B cell (primary cell): ENCODE measurements at regions not wholly inside any gene's neighbourhood (a gene's known extent, or its start where the extent isn't known, plus 50 kb on each side); places are given as distances from the start of the nearest gene placed in this dataset.
A peak's percentile ranks its signal among the peaks of the same experiment; 100 is the strongest.

Experiments
- ATAC-seq: fragments of 200-7000 bp; cut with Tn5 transposase; one replicate; pipeline ENCODE4 v1.10.0; 2021; ENCODE audit warnings: low read depth, mild to moderate bottlenecking, moderate number of reproducible peaks, moderate library complexity
- CTCF ChIA-PET: fragments of 350-600 bp; sonication (Branson Sonifier 250); formaldehyde crosslinking; loops from one replicate; lab custom pipeline; 2021; ENCODE audit warnings: antibody characterized with exemption, inconsistent platforms; lab: Charles Lee
- POLR2A ChIA-PET: fragments of 350-600 bp; sonication (Branson Sonifier 250); formaldehyde crosslinking; loops from one replicate; lab custom pipeline; 2021; ENCODE audit warnings: antibody characterized with exemption; lab: Charles Lee
- DNase-seq: peaks from one replicate; pipeline ENCODE4 v3.0.0; 2013
- H2AFZ ChIP-seq: 2 replicates; pipeline ENCODE4 v1.6.1; 2012; ENCODE audit warnings: mild to moderate bottlenecking, low read depth, low read length; ENCODE audit not compliant: insufficient read depth, poor library complexity, severe bottlenecking
- H3K27ac ChIP-seq, 2 donors: 1 replicate in 1 of 2; 2 replicates in 1 of 2; pipeline ENCODE4 v1.5.1; 2012 to 2013; ENCODE audit warnings: low read length in 2 of 2, mild to moderate bottlenecking in 2 of 2, moderate library complexity in 1 of 2
- H3K27me3 ChIP-seq, 4 experiments: fragments of 200-600 bp in 1 of 4; sonication (generic) in 1 of 4; replicated peaks in 1 of 4; 1 replicate in 2 of 4; 2 replicates in 2 of 4; pipeline versions ENCODE4 v1.6.1 to v1.7.0; 2013 to 2016; ENCODE audit warnings: low read length in 3 of 4, mild to moderate bottlenecking in 2 of 4, mixed read lengths in 1 of 4, moderate library complexity in 1 of 4; ENCODE audit not compliant: insufficient read depth in 4 of 4, control insufficient read depth in 3 of 4; ENCODE audit errors: control extremely low read depth in 1 of 4
- H3K36me3 ChIP-seq, 2 experiments: replicated peaks in 1 of 2; 1 replicate in 1 of 2; 2 replicates in 1 of 2; pipeline versions ENCODE4 v1.6.1 to v1.7.1; 2013; ENCODE audit warnings: low read length in 1 of 2; ENCODE audit not compliant: insufficient read depth in 2 of 2, control insufficient read depth in 1 of 2; ENCODE audit errors: control extremely low read depth in 1 of 2, extremely low read depth in 1 of 2
- H3K4me1 ChIP-seq, 2 donors: fragments of 200-600 bp in 1 of 2; sonication (generic) in 1 of 2; 1 replicate in 1 of 2; 2 replicates in 1 of 2; pipeline versions ENCODE4 v1.5.1 to v1.6.1; 2013 to 2017; ENCODE audit warnings: low read length in 2 of 2; ENCODE audit not compliant: control insufficient read depth in 2 of 2, insufficient read depth in 2 of 2
- H3K4me2 ChIP-seq: replicated peaks from 2 replicates; pipeline ENCODE3; 2012; ENCODE audit warnings: mild to moderate bottlenecking, low read depth, low read length; ENCODE audit not compliant: poor library complexity, severe bottlenecking
- H3K4me3 ChIP-seq, 5 experiments: fragments of 200-600 bp in 1 of 5; sonication (generic) in 1 of 5; 1 replicate in 3 of 5; 2 replicates in 2 of 5; pipeline versions ENCODE4 v1.5.1 to v1.7.0; 2011 to 2016; ENCODE audit warnings: low read length in 4 of 5, mild to moderate bottlenecking in 4 of 5, low read depth in 2 of 5, control low read depth in 1 of 5, moderate library complexity in 1 of 5; ENCODE audit not compliant: insufficient read depth in 1 of 5; ENCODE audit errors: control extremely low read depth in 1 of 5, extremely low read depth in 1 of 5
- H3K79me2 ChIP-seq: fragments of 200-600 bp; sonication (generic); one replicate; pipeline ENCODE4 v1.6.0; 2016; ENCODE audit warnings: low read length; ENCODE audit not compliant: control insufficient read depth, insufficient read depth
- H3K9ac ChIP-seq: fragments of 200-600 bp; sonication (generic); 2 replicates; pipeline ENCODE4 v1.6.1; 2017; ENCODE audit warnings: mild to moderate bottlenecking, low read length, moderate library complexity
- H3K9me3 ChIP-seq, 3 donors: one replicate each; pipeline versions ENCODE4 v1.6.1 to v1.7.1; 2013; ENCODE audit warnings: low read length in 2 of 3; ENCODE audit not compliant: control insufficient read depth in 2 of 3, insufficient read depth in 1 of 3; ENCODE audit errors: control extremely low read depth in 1 of 3
- H4K20me1 ChIP-seq: 2 replicates; pipeline ENCODE4 v1.6.0; 2012; ENCODE audit warnings: mild to moderate bottlenecking, low read length; ENCODE audit not compliant: insufficient read depth, control insufficient read depth, poor library complexity, severe bottlenecking
- H3K27ac Mint-ChIP-seq: one replicate; pipeline ENCODE4 v1.8.0; 2021; ENCODE audit warnings: mixed read lengths
- H3K27me3 Mint-ChIP-seq: one replicate; pipeline ENCODE4 v1.8.0; 2021; ENCODE audit warnings: mixed read lengths
- H3K4me1 Mint-ChIP-seq: one replicate; pipeline ENCODE4 v1.8.0; 2021; ENCODE audit warnings: mixed read lengths
- H3K4me3 Mint-ChIP-seq: one replicate; pipeline ENCODE4 v1.8.0; 2021; ENCODE audit warnings: mixed read lengths
- H3K9me3 Mint-ChIP-seq: one replicate; pipeline ENCODE4 v1.8.0; 2022; ENCODE audit warnings: mixed read lengths; ENCODE audit not compliant: insufficient read depth
- CTCF ChIP-seq: fragments of 200-600 bp; IDR thresholded peaks from one replicate; pipeline ENCODE4 v1.8.0; 2022; ENCODE audit warnings: antibody characterized with exemption, mild to moderate bottlenecking
- EZH2 ChIP-seq: IDR thresholded peaks from 2 replicates; pipeline ENCODE4 v1.6.1; 2012; ENCODE audit warnings: borderline replicate concordance, low read depth, mild to moderate bottlenecking, moderate library complexity, low read length; ENCODE audit not compliant: insufficient read depth, poor library complexity, severe bottlenecking
- WGBS: methylation state at CpG from one replicate; pipeline ENCODE4 v1.1.5; 2013; ENCODE audit warnings: missing lambda C conversion rate; ENCODE audit not compliant: insufficient coverage; 5-methylcytosine and 5-hydroxymethylcytosine counted together
- intact Hi-C: fragments of 100-400 bp; cut with micrococcal nuclease; formaldehyde crosslinking; loops from one replicate; pipeline ENCODE4 v1.10.0; 2022

GRCh38 chr7:128174386-128174785 lies 66.7 kb upstream of the LEP start:
- H4K20me1 ChIP-seq: no peaks in the 10 kb centered on the region
- Mint-ChIP-seq H3K4me1 (peaks cover 41% of the 10 kb centered on the region), H3K27me3 (peaks cover 28% of the 10 kb centered on the region), H3K27ac (no peak overlapping the region), H3K9me3 (no peaks in the 10 kb centered on the region), H3K4me3 (no peak overlapping the region)
- 54% methylated on average over 11 of the region's 11 CpGs for WGBS
- no peak overlapping the region for H2AFZ ChIP-seq
- TF ChIP-seq EZH2: no peak
- TF ChIP-seq CTCF: no peak
- H3K4me2 ChIP-seq: no peak overlapping the region
- H3K4me1 ChIP-seq: peaks cover 22 to 28% of the 10 kb centered on the region in 2 donors
- H3K27me3 ChIP-seq: peaks cover 0 to 17% (median 4%) of the 10 kb centered on the region in 4 experiments
- POLR2A ChIA-PET: no interaction called here
- peak; percentile 33 for DNase-seq
- no peaks in the 10 kb centered on the region for H3K36me3 ChIP-seq
- CTCF ChIA-PET: interaction anchor here (1.3 kb wide), 1 partner anchor 39 kb away, joined by 6 read pairs; no protein-coding TSS in a partner anchor
- no peak overlapping the region for H3K9ac ChIP-seq
- intact Hi-C loops: no loop called here
- no peak overlapping the region for H3K4me3 ChIP-seq
- ATAC-seq: no peak
- H3K79me2 ChIP-seq: no peaks in the 10 kb centered on the region
- no peaks in the 10 kb centered on the region for H3K9me3 ChIP-seq
- H3K27ac ChIP-seq: no peak overlapping the region

GRCh38 chr7:128176696-128177095 lies 64.4 kb upstream of the LEP start:
- no peak for TF ChIP-seq CTCF
- no peak for TF ChIP-seq EZH2
- Histone ChIP-seq H3K9ac (no peak overlapping the region), H3K9me3 (no peaks in the 10 kb centered on the region), H3K27me3 (peaks cover 0 to 18% (median 4%) of the 10 kb centered on the region in 4 experiments), H3K4me3 (no peak overlapping the region), H2AFZ (no peak overlapping the region), H3K4me2 (no peak overlapping the region), H3K27ac (no peak overlapping the region), H3K79me2 (no peaks in the 10 kb centered on the region), H3K4me1 (peaks cover 29 to 35% of the 10 kb centered on the region in 2 donors), H3K36me3 (no peaks in the 10 kb centered on the region), H4K20me1 (no peaks in the 10 kb centered on the region)
- CTCF ChIA-PET: no interaction called here
- H3K27ac Mint-ChIP-seq: peak overlapping the region; percentile 32
- peak overlapping the region; percentile 26 for H3K4me3 Mint-ChIP-seq
- H3K27me3 Mint-ChIP-seq: peaks cover 34% of the 10 kb centered on the region
- POLR2A ChIA-PET: no interaction called here
- intact Hi-C loops: no loop called here
- peaks cover 51% of the 10 kb centered on the region for H3K4me1 Mint-ChIP-seq
- no peak for ATAC-seq
- 81% methylated on average over 7 of the region's 7 CpGs for WGBS
- DNase-seq: no peak
- H3K9me3 Mint-ChIP-seq: no peaks in the 10 kb centered on the region
